NOMO-1 treated with dmso at 0.1 percent for 144 hours (cell line): ENCODE measurements at regions not wholly inside any gene's neighbourhood (a gene's known extent, or its start where the extent isn't known, plus 50 kb on each side); places are given as distances from the start of the nearest gene placed in this dataset.

Experiments
- DNase-seq: peaks from one replicate; lab custom pipeline; 2025; ENCODE audit not compliant: unreplicated experiment; lab: John Stamatoyannopoulos, UW

- no peak for DNase-seq
Observed at GRCh38 chr2:120424274-120424796, 78.4 kb downstream of the INHBB start.

DNA sequence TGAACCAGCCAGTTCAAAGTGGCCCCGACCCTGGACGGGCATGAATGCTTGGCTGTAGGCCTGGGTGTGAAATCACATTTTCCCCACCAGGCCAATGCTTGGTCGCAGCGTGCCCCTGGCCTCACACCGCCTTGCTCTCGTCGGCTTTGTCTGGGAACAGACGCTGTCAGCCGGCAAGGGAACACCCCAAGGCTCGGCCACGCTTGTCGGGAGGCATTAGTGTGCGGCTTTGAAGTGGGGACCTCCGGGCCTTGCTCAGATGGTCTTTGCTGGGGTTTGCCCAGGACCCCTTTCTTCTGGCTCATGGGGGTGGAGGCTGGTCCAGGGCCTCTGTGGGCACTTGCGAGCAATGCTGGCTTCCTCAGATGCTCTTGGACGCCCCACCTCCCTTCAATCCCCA lies 79.1 kb downstream of the INHBB start:
- DNase-seq: no peak

DNA sequence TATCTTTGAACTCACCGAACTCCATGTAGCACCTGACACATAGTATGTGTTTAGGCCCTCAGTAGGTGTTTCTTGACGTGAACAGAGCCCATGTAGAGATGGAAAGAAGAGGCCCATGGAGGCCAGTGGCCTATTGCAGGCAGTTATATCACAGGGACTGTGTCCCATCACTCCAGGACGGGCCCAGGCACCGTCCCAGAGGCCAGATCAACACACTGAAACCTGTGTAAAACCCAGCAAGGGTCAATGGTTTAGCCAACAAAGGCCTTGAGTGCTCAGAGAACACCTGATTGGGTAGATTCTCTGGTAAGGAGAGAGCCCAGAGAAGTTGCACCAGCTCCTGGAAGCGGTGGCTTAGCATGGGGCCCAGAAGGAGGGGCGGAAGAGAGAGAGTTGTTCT lies 82.8 kb downstream of the INHBB start:
- no peak for DNase-seq

DNA sequence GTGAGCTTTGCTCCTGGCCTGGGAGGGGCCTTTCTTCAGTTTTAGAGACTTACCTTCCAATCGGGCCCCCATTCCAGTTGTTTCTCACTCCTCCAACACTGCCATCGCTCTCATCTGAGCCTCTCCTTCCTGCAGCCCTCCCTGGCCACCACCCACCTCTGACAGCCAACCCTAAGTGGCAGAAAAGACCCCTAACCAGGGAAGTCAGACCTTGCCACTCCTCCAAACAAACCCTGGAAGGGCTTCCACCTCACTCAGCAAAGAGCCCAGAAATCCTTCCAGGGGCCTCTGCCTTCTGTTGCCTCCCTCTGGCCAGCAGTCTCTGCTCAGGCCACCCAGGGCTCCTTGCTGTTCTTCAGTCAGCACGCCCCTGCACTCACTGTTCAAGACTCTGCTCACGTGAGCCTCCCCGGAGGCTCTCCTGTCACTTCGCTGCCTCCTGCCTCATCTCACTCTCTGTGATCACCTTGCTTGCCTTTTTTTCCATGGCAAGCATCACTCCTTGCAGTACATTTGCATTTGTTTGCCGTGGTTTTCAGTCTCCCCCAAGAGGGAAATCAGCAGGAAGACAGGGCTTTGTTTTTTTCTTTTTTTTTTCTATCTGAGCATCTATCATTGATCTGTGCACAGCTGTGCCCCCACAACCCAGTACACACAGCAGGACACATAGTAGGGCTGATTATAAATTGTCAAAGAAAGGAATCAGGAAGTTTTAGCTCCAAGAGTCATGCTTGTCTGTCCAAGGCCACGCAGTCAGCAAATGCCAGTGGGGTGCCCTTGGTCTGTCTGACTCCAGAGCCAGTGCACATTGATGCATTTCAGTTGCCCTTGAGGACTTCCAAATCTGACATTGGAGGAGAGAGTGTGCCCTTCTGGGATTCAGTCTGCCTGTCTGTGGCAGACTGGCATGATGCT lies 83.9 kb downstream of the INHBB start:
- no peak for DNase-seq

GRCh38 chr2:120430501-120430830 lies 84.5 kb downstream of the INHBB start:
- DNase-seq: no peak

- no peak for DNase-seq
Observed at GRCh38 chr2:120430957-120431356, 85.0 kb downstream of the INHBB start.

GRCh38 chr2:120431386-120432292 lies 85.7 kb downstream of the INHBB start:
- no peak for DNase-seq

GRCh38 chr2:120432293-120432975 lies 86.5 kb downstream of the INHBB start:
- no peak for DNase-seq

DNA sequence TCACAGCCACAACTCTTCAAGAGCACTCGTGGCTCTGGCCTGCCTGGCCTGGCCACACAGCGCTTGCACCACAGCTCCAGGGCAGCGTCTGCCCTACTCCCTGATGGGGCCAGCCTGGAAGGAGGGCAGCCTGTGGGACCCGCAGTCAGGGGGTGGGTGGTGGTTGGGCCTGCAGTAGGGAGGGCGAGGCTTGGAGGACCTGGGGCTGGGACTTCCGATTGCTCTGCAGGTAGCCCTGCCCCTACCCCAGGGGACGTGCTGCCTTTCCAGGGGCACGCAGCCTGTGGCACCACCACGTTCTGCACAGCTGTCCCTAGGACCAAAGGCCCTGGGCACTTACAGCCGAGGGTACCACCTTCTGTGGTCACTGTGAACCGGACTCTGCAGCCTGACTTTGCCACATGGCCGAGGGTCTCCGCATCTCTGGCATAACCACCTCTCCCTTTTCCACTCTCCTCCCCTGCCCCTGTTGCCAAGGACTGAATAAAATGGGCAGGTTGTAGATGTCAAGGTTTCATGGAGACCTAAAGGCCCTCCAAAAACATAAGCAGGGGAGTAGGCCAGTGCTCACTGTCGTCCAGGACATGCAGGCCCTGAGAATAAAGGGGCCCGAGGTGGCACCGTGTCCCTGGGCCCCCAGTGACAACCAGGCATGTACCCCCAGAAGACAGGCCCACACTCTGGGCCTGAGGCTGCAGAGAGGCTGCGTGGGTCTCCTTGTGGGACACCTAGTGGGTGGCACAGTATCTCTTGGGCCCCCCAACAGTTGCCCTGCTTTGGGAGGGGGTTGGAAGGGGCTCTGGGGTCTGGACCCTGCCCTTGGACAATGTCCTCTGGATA lies 87.3 kb downstream of the INHBB start:
- no peak for DNase-seq

GRCh38 chr2:120433816-120434290 lies 87.9 kb downstream of the INHBB start:
- no peak for DNase-seq

GRCh38 chr2:120434492-120435308 lies 88.8 kb downstream of the INHBB start:
- no peak for DNase-seq

GRCh38 chr2:120435671-120436459 lies 89.9 kb downstream of the INHBB start:
- DNase-seq: no peak

DNA sequence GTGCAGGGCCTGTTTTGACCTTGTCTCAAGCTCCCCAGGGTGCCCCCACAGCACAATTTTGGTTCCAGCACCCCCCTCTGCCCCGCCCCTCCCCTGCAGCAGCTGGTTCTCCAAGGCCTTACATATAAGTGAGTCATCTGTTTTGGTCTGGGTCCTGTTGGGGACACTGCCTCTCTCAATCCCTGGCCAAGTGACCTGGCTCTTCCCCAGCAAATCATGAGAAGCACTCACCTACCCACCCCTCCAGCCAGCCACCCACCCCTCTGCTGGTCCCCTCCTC lies 90.5 kb downstream of the INHBB start:
- no peak for DNase-seq

DNA sequence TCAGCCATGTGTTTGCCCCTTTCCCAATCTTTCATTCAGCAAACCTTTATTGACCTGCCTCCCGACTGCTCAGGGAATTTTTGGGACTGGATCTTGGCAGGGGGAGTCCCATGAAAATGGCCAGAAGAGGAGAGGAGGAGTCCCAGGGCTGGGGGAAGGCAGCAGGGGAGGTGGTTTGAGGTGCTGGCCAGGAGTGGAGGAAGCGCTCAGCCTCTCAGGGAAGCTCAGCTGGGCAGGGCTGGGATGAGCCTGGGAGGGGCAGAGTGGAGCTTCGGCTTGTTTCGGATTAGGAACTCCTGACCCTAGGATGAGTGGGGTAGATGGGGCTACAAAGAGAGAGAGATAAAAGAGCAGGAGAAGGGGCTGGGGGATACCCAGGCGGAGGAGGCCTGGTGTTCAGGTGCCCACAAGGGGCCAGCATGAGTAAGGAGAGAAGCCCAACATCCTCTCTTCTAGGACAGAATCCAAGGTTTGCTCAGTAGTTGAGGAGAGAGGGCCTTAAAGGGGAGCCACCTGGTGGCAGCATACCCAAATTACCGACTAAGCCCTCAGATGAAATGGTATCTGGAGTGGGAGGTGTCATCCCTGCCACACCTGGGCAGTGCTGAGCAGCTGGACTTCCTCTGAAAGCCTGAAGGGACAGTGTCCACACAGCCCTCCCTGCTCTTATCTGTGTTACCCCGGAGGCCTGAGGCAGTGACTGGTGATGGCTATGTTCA lies 91.1 kb downstream of the INHBB start:
- no peak for DNase-seq

DNA sequence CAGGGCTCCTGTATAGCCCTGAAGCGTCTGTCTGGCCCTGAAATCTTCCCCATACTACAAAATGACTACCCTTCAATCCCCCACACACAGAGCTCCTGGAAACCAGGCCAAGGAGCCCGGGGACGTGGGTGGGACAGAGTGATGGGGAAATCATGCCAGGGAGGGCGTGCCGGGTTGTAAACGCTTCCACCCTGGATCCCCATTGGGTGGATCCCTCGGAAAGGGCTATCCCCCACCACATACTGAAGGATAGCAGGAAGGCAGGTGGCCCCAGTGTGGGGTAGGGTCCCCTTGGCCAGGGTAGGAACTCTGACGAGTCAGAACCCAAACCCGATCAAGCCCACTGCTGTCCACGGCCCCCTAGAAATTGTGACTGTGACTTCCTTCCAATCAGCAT lies 91.7 kb downstream of the INHBB start:
- DNase-seq: no peak

- DNase-seq: no peak
Observed at GRCh38 chr2:120438301-120439066, 92.5 kb downstream of the INHBB start.

DNA sequence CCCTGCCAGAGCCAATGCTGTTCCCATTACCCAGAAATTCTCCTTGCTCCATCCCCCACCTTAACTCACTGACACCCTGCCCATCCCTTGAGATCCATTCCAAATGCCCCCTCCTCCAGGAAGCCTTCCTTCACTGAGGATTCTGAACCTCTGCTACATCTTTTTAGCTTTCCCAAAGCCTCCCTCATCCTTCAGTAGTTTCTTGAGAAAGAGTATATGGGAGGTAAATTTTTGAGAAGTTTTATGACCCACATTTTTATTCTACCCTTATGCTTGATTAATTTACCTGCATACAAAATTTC lies 93.1 kb downstream of the INHBB start:
- no peak for DNase-seq
